Breast epithelium (tissue), 3 donors: ENCODE measurements at regions not wholly inside any gene's neighbourhood (a gene's known extent, or its start where the extent isn't known, plus 50 kb on each side); places are given as distances from the start of the nearest gene placed in this dataset.

ENCODE experiments used
- CTCF ChIP-seq, 3 donors: fragments of 450-650 bp; IDR thresholded peaks; one replicate each; pipeline ENCODE4 v1.5.1; 2016 to 2017; ENCODE audit warnings: antibody characterized with exemption in 3 of 3, mild to moderate bottlenecking in 3 of 3, moderate library complexity in 3 of 3
- POLR2A ChIP-seq: fragments of 450-650 bp; IDR thresholded peaks from one replicate; pipeline ENCODE4 v1.6.1; 2016; ENCODE audit warnings: antibody characterized with exemption, mild to moderate bottlenecking, moderate library complexity

- no peak for TF ChIP-seq CTCF (IDR thresholded peaks at IDR 0.05)
- TF ChIP-seq POLR2A = no peak
Measured at GRCh38 chr6:76381612-76382011, 309.1 kb upstream of the IMPG1 start.
